Rectal smooth muscle tissue (tissue), 1 donor: ENCODE measurements at regions not wholly inside any gene's neighbourhood (a gene's known extent, or its start where the extent isn't known, plus 50 kb on each side); places are given as distances from the start of the nearest gene placed in this dataset.
"Not testable (repeated sequence)": the region's sequence is repeated elsewhere in the genome, so short reads cannot be mapped to it uniquely, and the experiment has no call there.

Source experiments
- H3K27ac ChIP-seq: one replicate; pipeline ENCODE4 v1.7.0; 2013; ENCODE audit warnings: low read depth, low read length, inconsistent platforms
- H3K27me3 ChIP-seq: one replicate; pipeline ENCODE4 v1.7.0; 2013; ENCODE audit warnings: low read length; ENCODE audit not compliant: control insufficient read depth, insufficient read depth
- H3K36me3 ChIP-seq: one replicate; pipeline ENCODE4 v1.7.0; 2013; ENCODE audit warnings: low read length; ENCODE audit not compliant: control insufficient read depth, insufficient read depth
- H3K4me1 ChIP-seq: one replicate; pipeline ENCODE4 v1.7.0; 2013; ENCODE audit warnings: low read length; ENCODE audit not compliant: control insufficient read depth, insufficient read depth
- H3K4me3 ChIP-seq: one replicate; pipeline ENCODE4 v1.7.0; 2013; ENCODE audit warnings: low read length
- H3K9ac ChIP-seq: one replicate; pipeline ENCODE4 v1.7.0; 2013; ENCODE audit warnings: low read length

- not testable (repeated sequence) for H3K4me1 ChIP-seq, H3K27me3 ChIP-seq, H3K9ac ChIP-seq, H3K4me3 ChIP-seq, H3K36me3 ChIP-seq, H3K27ac ChIP-seq
Measured at GRCh38 chr14:105746800-105747502, 220.6 kb downstream of the TMEM121 start.

DNA sequence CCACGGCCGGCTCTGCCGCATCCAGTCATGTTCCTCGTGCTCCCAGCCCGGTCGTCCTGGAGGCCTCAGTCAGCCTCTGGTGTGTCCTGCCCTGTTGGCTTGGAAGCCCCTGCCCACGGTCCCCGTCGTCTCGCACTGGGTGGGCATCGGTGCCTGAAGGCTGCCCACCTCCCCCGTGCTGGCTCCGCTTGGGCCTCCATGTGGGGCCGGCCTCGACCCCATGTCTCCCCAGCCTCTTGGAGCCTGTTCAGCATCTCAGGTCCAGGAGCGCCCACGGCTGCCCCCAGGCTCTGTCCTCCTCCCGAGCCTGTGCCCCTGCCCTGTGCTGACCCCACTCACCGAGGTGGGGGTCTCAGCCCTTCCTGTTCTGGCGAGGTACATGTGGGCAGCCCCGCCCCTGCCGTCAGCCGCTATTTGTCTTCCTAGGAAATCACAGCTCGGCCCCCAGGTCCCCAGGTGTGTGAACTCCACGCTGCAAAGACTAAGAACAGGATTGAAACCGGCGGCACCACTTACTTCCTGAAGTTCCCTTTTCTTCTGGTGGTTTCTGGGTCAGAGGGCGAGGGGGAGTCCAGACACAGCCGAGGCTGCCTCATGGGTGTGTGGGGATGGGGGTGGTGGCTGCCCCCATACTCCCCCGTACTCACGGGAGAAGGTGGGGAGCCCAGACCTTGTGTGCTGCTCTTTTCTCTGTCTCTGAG is 221.3 kb downstream of the TMEM121 start:
- H3K4me3 ChIP-seq, H3K4me1 ChIP-seq, H3K36me3 ChIP-seq, H3K9ac ChIP-seq, H3K27me3 ChIP-seq, H3K27ac ChIP-seq: not testable (repeated sequence)

GRCh38 chr14:105748204-105748578 is 221.8 kb downstream of the TMEM121 start:
- H3K27ac ChIP-seq = no peak overlapping the region
- no peak overlapping the region for H3K4me3 ChIP-seq
- no peaks in the 10 kb centered on the region for H3K36me3 ChIP-seq
- H3K4me1 ChIP-seq = no peaks in the 10 kb centered on the region
- H3K27me3 ChIP-seq = no peaks in the 10 kb centered on the region
- no peak overlapping the region for H3K9ac ChIP-seq

- not testable (repeated sequence) for H3K4me3 ChIP-seq, H3K9ac ChIP-seq, H3K27me3 ChIP-seq, H3K36me3 ChIP-seq, H3K27ac ChIP-seq, H3K4me1 ChIP-seq
Measured at GRCh38 chr14:105748710-105749109, 222.3 kb downstream of the TMEM121 start.

- not testable (repeated sequence) for H3K36me3 ChIP-seq, H3K27ac ChIP-seq, H3K4me3 ChIP-seq, H3K9ac ChIP-seq, H3K27me3 ChIP-seq, H3K4me1 ChIP-seq
Measured at GRCh38 chr14:105749870-105750541, 223.6 kb downstream of the TMEM121 start.

GRCh38 chr14:105751291-105751751 is 224.9 kb downstream of the TMEM121 start:
- H3K27ac ChIP-seq, H3K4me1 ChIP-seq, H3K36me3 ChIP-seq, H3K9ac ChIP-seq, H3K4me3 ChIP-seq, H3K27me3 ChIP-seq: not testable (repeated sequence)

DNA sequence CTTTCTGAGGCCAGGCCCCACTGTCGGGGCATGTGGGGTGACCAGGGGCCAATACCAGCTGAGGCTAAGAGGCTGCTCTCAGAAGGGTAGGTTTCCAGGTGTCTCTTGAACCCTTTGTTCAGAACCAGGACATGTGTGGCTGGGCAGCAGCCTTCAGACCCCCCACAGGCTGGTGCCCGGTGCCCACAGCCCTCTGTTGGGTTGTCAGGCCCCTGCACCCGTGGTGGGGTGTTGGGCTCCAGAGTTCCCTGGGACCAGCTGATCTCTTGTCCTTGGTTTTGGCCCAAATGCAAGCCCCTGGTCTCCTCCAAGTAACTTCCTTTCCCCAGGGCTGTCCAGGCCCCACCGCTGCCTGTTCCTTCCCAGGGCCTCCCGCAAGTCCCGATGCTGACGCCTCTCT is 226.0 kb downstream of the TMEM121 start:
- H3K9ac ChIP-seq = not testable (repeated sequence)

GRCh38 chr14:105760691-105761344 is 234.4 kb downstream of the TMEM121 start:
- Histone ChIP-seq H3K36me3 (no peaks in the 10 kb centered on the region), H3K4me3 (no peak overlapping the region), H3K9ac (no peak overlapping the region), H3K27ac (no peak overlapping the region), H3K4me1 (no peaks in the 10 kb centered on the region), H3K27me3 (no peaks in the 10 kb centered on the region)

More for the DNA sequence above, 226.0 kb downstream of the TMEM121 start:
- not testable (repeated sequence) for H3K36me3 ChIP-seq, H3K27me3 ChIP-seq, H3K27ac ChIP-seq, H3K4me1 ChIP-seq, H3K4me3 ChIP-seq

- H3K27ac ChIP-seq, H3K4me1 ChIP-seq, H3K4me3 ChIP-seq, H3K27me3 ChIP-seq, H3K36me3 ChIP-seq, H3K9ac ChIP-seq: not testable (repeated sequence)
Measured at GRCh38 chr14:105761345-105761740, 235.0 kb downstream of the TMEM121 start.

- H3K9ac ChIP-seq = no peak overlapping the region
Measured at GRCh38 chr14:105761842-105762241, 235.5 kb downstream of the TMEM121 start.

DNA sequence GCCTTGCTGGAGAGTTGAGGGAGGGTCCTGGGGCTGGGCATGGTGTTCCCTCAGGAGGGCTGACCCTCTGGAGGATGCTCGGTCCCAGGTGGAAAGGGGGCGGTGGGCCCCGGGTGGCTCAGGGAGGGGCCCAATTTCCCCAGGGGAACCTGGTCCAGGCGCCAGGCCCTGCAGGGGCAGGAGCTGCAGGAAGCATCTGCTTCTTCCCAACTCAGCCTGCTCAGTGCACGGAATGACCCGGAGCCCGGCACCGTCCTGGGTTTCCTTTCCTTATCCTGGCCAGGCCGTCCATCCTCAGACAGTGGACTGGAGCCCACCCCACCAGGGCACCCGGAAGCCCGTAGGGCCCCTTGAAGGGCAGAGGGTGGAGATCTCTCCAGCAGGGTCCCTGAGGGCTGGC is 235.9 kb downstream of the TMEM121 start:
- H3K9ac ChIP-seq, H3K27ac ChIP-seq, H3K27me3 ChIP-seq, H3K4me3 ChIP-seq, H3K4me1 ChIP-seq, H3K36me3 ChIP-seq: not testable (repeated sequence)

More at GRCh38 chr14:105761842-105762241, 235.5 kb downstream of the TMEM121 start:
- no peaks in the 10 kb centered on the region for H3K27me3 ChIP-seq
- H3K4me1 ChIP-seq = no peaks in the 10 kb centered on the region
- H3K27ac ChIP-seq = no peak overlapping the region
- no peaks in the 10 kb centered on the region for H3K36me3 ChIP-seq
- H3K4me3 ChIP-seq = no peak overlapping the region

DNA sequence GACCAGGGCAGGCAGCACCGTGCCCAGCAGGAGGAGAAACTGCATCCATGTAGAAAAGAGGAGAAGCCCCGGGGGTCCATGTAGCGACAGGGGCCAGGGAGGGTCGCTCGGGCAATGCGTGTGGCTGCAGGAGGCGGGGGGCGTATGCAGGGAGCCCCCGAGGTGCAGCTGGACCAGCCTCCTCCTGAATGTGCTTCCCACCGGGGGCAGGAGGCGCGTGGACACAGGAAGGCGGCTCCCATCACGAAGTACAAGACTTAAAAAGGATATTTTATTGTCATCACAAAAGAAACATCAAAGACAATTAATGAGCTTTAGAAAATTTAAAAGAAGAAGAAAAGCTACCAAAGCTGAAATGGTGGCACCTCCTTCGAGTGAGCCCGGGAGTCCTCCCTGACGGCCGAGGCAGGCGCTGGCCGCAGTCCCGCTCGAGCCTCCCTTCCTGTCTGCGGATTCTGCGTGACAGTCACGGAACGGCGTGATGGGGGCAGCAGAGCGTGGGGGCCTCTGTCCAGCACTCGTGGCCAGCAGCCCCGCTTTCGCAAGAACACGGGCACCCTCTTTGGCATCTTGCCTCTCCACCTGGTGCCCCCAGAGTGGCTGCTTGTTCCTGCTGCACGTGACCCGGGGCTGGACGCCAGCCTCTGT is 238.0 kb downstream of the TMEM121 start:
- not testable (repeated sequence) for H3K4me1 ChIP-seq, H3K4me3 ChIP-seq

More for the DNA sequence above, 238.0 kb downstream of the TMEM121 start:
- H3K9ac ChIP-seq, H3K27ac ChIP-seq, H3K27me3 ChIP-seq, H3K36me3 ChIP-seq: not testable (repeated sequence)
